ENCODE measurements at regions not wholly inside any gene's neighbourhood (a gene's known extent, or its start where the extent isn't known, plus 50 kb on each side); places are given as distances from the start of the nearest gene placed in this dataset.

- TF ChIP-seq PHF8 (conservative IDR thresholded peaks at IDR 0.05; ENCODE audit: low read depth, low read length) (no peak), BRCA1 (IDR thresholded peaks at IDR 0.05; ENCODE audit: low read depth, low read length) (no peak), EP300 (IDR thresholded peaks at IDR 0.05; ENCODE audit: borderline replicate concordance in 1 of 2, low read depth in 2 of 2, low read length in 2 of 2) (no peak), CHD2 (IDR thresholded peaks at IDR 0.05; ENCODE audit: low read length) (no peak), EGR1 (IDR thresholded peaks at IDR 0.05; ENCODE audit: borderline replicate concordance, low read depth, low read length) (no peak), NANOG (IDR thresholded peaks at IDR 0.05; ENCODE audit: insufficient read depth, low read depth, low read length, poor library complexity, severe bottlenecking) (no peak)
These were observed 113.0 kb upstream of the EYA4 start for GRCh38 chr6:133128191-133128590.

Measured in H1 (cell line).